GM12874 (cell line): ENCODE measurements at regions not wholly inside any gene's neighbourhood (a gene's known extent, or its start where the extent isn't known, plus 50 kb on each side); places are given as distances from the start of the nearest gene placed in this dataset.

Source experiments
- CTCF ChIP-seq: IDR thresholded peaks from 2 replicates; pipeline ENCODE4 v1.5.1; 2011; ENCODE audit warnings: low read depth, mild to moderate bottlenecking, control low read depth, low read length, moderate library complexity; ENCODE audit not compliant: insufficient read depth

- TF ChIP-seq CTCF, result no peak
Observed at GRCh38 chr1:87885278-87886025, 556.8 kb downstream of the LMO4 start.

- no peak for TF ChIP-seq CTCF
Observed at GRCh38 chr1:87887100-87887499, 558.4 kb downstream of the LMO4 start.

- TF ChIP-seq CTCF, result no peak
Observed at GRCh38 chr1:87888446-87888845, 559.8 kb downstream of the LMO4 start.

- no peak for TF ChIP-seq CTCF
Observed at GRCh38 chr1:87894062-87894461, 565.4 kb downstream of the LMO4 start.

- no peak for TF ChIP-seq CTCF
Observed at GRCh38 chr1:87897481-87897880, 568.8 kb downstream of the LMO4 start.

GRCh38 chr1:87898431-87898830 lies 569.8 kb downstream of the LMO4 start:
- no peak for TF ChIP-seq CTCF

GRCh38 chr1:87899017-87899416 lies 570.3 kb downstream of the LMO4 start:
- no peak for TF ChIP-seq CTCF
